SW 1271 (cell line): ENCODE measurements at regions not wholly inside any gene's neighbourhood (a gene's known extent, or its start where the extent isn't known, plus 50 kb on each side); places are given as distances from the start of the nearest gene placed in this dataset.
"Not testable (repeated sequence)": the region's sequence is repeated elsewhere in the genome, so short reads cannot be mapped to it uniquely, and the experiment has no call there.

ENCODE experiments used
- DNase-seq, 2 experiments: peaks; one replicate each; lab custom pipeline; 2025; lab: John Stamatoyannopoulos, UW

DNA sequence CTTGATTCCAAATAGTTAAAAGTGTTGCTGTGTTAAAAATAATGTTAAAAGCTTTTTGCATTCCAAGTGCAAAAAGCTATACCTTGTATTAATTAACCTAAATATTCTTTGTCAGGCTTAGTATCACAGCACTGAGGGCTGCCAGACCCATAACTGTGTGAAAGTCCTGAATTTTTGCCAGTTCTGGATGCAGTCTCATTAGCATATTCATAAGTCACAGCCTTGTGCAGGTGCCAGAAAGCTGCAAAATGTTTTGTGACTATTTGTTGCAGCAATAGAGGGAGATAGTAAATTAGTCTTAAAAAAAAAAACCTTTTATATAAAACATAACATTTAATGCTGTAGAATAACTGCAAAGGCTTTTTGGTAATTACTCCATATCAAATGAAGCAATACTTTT is 56.6 kb downstream of the SLITRK1 start:
- DNase-seq, result no peak

DNA sequence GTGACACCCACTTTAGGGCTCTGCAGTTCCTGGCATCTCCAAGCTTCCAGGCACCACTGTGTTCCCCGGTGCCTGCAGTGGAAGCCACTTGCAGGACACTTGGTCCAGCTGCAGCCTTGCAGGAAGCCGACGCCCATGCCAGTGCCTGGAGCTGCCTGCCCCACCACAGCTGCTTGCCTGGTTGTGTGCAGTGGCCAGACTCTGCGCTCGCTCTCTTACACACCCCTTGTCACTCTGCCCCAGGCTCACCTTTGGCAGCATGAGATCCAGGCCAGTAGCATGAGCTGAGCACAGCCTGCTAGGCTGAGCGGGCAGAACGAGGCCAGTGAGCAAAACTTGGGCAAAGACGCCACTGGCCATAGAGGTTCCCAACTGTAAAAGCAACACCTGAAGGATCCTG is 57.7 kb downstream of the SLITRK1 start:
- no peak for DNase-seq

DNA sequence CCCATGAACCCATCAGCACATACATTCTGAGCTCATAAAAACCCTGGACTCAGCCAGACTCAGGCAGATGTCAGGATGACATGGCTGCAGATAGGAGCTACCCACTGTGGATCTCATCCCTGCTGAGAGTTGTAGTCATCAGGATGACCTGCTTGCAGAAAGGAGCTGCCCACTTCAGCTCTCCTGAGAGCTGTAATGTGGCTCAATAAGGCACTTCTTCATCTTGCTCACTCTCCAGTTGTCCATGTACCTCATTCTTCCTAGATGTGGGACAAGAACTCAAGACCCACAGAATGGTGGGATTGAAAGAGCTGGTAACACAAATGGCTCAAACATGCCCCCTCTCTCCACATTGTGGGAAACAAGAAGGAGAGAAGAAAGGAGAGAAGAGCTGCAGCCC is 58.2 kb downstream of the SLITRK1 start:
- DNase-seq, result no peak

DNA sequence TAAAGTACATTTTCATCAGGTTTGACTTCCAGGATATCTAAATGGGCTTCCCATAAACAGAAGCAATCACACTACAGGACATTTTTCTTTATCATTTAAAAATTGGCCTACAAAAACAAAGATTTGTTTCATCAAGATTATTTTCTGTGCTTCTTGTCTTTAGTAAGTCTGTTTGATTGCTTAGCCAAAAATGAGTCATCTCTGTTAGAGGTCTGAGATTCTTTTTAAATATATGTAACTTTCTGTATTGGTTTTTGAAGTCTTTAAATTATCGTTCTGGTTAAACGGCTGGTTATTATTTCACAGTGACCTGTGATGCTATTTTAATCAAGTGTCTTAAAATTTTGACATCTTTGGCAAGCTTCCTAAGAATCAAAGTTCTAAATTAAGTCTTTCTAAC is 62.7 kb downstream of the SLITRK1 start:
- no peak for DNase-seq

DNA sequence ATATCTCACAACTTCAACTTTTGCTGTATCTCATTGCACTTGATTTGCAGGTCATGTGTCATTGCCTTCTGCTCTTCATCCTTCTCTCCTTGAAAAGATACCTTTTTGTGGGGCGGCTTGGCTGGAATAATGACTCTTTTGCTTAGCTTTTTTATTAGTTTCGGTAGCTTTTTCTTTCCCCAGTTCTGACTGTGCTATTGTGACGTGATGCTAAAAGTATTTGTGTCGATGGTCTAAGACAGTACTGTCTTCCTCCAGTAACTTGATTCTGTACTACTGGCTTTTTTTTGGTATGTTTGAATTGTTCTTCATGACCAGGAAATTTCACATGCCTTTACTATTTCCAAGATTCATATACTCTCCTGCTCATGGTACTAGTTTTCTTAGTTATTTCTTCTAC is 63.1 kb downstream of the SLITRK1 start:
- DNase-seq, result no peak

DNA sequence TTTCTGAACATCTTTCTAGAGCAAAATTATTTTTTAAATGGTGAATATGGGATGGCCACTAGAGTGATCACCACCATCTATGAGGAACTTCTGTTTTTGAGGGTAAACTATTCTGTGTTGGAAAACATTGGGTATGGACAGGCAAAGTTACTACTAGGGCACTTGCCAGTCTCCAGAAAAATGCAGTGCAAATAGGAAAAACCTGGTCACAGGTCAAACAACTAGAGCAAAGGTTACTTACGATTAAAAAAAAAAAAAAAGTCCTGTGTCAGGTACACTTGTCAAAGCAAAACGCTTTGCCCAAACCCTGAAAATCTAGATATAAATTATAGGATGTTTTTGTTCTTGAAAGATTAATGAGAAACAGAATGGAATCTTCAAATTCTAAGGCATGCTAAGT is 66.2 kb downstream of the SLITRK1 start:
- no peak for DNase-seq

DNA sequence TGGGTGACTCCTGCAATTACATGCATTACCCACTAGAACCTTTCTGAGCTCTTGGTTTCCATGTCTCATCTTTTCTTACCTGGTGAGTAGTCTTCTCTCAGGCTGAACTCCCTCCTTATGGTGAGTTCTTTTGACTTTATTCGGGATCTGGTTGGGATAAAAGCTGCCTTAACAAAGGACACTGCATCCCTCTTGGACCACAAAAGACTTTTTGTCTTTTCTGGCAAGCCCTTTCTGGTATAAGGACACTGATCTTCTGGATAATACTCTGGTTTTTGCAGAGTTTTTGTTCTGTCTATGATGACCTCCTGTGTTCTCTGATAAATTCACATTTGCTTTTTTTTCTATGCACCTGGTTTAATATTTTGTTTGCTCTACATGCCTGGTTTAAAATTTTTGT is 66.7 kb downstream of the SLITRK1 start:
- DNase-seq, result no peak

DNA sequence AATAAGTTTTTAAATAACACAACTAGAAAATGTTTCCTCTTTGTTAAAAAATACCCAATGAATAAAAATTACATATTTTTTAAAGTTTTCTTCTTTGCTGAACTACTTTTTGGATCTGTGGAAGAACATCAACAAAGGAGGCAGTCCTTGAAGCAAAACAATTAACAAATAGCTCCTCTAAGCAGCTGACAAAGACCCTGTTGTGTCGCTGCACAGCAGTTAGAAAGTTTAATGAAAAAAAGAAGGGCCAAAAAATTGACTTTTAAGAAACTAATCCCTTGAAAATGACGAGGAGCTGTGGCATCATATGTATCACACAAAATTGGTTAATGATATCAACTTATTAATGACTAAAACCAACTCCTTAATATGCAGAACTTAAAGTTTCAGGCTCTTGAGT is 72.1 kb downstream of the SLITRK1 start:
- no peak for DNase-seq

DNA sequence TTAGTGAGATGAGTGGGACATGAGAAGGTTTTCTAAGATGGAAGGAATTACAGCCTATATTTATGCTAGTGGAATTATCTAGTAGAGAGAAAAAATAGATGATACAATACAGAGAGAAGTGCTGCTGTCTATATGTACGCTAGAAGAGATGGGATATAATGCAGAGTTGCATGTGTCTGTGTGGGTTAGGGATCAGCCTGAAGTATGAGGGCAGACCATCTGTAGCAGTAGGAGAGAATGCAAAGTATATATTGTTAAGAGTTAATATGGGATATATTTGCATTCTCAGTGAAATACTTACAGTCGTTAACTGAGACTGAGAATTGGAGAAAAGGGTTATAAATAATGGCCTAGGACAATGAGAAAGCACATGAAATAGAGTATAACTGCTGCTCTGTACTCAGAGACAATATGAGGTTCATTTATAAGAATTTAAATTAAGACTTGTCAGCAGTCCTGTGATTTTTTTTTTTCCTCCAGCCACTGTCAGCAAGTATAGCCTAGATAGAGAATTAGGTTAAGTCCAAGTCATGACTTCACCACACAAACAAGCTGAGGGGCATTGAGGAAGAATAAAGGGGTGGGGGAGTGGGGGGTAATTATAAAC is 77.8 kb downstream of the SLITRK1 start:
- no peak for DNase-seq

DNA sequence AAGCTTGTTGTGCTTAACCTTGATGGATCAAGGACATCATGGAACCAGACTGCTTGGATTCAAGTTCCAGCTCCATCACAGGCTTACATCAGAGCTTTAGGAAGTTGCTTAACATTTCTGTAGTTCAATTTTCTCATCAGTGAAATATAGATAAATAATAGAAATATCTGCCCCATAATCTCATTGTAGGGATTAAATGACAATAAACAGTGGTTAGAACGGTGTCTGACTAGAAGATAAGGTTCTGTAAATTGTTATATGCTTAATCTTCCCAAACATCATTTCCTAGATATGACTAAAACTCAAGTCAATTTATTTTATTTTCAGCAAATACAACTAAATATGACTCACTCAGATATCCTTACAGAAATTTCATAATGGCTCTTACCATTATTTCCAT is 83.5 kb downstream of the SLITRK1 start:
- DNase-seq, result no peak

DNA sequence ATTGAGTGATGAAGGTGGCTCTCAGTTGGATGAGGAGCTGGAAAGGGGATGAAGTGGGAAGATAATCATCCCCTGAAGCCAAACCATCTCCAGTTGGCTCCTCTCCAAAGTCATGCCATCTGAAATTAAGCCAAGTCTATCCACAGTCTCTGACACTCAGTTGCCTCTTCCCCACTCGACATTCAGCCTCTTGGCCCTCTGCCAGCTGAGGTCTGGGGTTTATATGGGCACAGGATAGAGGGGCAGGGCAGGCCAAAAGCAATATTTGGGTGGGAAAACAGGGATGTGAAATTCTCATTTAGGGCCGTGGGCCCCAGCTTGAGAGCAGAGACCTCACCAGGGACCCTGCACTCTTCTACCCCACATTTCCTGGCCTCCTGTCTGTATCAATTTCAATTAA is 85.9 kb downstream of the SLITRK1 start:
- no peak for DNase-seq

DNA sequence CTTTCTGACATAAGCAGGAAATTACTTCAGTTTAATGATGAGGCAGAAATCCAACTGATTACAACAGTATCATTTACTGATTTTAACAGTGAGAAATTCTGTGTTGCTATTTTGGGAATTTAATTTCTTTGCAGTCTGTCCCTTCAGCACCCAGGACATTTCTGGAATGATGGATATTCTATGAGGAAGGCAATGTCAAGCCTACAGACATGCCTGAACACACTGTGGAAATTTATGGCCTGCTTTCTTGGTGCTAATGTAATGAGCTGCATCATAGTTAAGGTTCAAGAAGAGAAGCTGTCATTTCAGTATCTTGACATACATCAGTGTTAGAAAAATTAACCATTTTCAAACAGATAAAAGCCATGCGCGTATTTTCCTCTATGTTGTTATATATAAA is 87.7 kb downstream of the SLITRK1 start:
- no peak for DNase-seq

DNA sequence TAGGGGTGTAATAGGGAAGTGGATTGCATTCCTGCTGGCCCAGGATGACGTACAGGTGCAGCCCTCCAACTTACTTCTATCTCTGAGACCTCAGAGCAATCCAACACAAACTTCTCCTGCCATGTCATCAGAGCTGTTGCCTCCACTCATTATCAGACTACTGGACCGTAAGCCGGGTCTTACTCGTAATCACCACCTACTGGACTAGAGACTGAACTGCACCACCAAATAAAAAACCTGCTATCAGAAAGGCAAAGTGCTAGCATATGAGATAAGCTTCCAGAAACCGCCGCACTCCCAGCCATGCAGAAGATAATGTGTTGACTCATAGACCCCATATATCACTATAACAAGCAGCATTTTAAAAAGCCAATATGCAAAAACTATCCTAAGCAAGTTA is 102.0 kb downstream of the SLITRK1 start:
- no peak for DNase-seq

DNA sequence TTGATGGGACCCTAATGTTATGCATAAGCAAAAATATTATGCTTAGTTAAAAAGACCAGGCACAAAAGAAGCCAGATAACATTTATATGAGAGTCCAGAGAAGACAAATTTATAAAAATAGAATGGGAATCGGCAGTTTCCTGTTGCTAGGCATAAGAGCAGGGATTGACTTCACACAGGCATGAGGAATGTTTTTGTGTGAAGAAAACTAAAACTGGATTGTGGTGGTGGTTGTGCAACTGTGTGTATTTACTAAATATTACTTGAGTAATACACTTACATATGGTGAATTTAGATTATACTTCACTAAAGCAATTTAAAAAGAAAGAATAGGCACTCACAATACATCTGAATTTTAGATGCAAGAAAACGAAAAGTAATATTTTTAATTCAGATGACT is 108.3 kb downstream of the SLITRK1 start:
- DNase-seq, result no peak

DNA sequence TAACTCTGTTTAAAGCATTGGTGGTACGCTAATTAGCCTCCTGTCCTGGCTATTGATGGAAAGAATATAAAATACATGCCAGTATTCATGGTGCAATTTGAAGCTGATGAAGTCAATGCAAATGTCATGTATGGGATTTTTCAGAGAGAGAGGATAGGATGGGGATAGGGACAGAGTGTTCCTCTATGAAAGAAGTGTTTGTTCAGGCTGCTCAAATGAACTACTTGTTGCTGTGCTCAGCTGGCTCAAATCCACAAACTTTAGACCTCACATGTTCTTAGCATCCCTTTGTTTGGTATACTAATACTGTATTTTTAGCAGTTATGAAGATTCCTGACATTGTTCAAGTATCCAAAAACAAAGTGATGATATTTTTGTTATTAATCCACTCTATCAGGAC is 116.5 kb downstream of the SLITRK1 start:
- no peak for DNase-seq

DNA sequence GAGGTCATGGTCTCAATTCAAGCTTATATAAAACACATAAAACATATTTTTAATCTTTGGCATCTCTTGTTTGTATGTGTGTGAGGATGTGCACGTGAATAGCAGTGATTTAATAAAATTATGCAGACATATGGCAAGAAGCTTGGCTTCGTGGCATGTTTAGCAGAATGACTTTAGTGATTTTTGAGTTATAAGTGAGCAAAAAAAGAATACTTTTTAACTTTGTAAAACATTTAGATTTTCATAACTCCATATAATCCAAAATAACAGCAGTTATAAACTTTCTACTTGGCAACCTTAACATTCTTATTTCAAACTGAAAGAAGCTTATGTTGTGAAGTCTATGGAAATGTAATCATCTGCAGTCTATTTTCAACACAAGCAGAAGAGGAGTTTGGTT is 120.6 kb downstream of the SLITRK1 start:
- no peak for DNase-seq

DNA sequence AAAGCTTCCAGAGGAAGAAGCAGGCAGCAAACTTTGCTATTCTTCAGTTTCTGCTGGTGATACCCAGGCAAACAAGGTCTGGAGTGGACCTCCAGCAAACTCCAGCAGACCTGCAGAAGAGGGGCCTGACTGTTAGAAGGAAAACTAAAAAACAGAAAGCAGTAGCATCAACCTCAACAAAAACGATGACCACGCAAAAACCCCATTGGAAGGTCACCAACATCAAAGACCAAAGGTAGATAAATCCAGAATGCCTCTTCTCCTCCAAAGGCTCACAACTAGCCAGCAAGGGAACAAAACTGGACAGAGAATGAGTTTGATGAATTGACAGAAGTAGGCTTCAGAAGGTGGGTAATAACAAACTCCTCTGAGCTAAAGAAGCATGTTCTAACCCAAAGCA is 127.1 kb downstream of the SLITRK1 start:
- DNase-seq, result not testable (repeated sequence)

DNA sequence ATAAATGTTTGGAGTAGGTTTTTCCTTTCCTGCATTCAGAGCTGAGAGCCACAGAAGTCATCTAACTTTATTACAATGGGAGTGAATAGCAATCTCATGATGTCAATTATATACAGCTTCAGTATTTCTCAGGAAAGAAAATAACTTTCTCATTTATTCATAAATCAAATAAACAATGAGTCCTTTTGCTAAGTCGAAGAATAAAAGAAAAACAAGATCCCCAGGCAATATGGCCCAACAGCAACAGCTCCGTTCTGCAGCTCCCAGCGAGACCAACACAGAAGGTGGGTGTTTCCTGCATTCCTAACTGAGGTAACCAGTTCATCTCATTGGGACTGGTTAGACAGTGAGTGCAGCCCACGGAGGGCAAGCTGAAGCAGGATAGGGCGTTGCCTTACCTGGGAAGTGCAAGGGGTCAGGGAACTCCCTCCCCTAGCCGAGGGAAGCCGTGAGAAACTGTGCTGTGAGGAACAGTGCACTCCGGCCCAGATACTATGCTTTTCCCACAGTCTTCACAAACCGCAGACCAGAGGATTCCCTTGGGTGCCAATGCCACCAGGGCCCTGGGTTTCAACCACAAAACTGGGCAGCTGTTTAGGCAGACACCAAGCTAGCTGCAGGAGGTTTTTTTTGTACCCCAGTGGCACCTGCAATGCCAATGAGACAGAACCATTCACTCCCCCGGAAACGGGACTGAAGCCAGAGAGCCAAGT is 128.2 kb downstream of the SLITRK1 start:
- no peak for DNase-seq

DNA sequence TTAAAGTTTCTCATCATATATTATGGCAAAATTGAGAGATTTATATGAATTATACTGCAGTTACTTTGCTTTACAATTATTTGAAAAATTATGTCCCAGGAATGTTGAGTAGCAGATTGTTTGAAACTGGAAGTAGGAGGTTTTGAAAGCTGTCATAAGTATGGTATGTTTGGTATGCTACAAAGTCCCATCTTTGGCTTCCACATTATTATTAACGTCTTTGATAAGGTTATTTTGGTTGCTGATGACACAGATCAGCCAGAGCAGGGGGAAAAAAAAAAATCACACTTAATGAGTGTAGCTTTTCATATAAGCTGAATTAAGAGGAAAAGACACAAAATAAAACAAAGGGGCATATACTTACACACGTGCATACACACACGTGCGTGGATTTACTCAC is 130.1 kb downstream of the SLITRK1 start:
- DNase-seq, result peak in 1 of 2 experiments; percentile 25

DNA sequence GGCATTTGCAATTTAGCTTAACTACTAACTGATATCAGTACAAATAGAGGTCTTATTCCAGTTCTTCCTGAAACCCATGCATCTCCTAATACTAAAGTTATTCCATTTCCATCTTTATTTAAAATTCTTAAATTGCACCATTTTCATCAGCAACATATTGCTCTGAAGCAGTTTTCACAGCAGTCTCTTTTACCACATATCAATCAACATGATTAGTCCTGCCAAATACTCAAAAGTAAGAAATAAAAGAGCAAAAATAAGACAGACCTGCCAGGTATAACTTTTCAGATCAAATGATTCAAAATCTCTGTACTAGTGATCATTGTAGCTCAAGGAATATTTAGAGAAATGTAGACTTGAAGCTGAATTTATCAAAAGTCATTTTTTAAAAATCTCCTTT is 141.7 kb downstream of the SLITRK1 start:
- DNase-seq, result no peak

DNA sequence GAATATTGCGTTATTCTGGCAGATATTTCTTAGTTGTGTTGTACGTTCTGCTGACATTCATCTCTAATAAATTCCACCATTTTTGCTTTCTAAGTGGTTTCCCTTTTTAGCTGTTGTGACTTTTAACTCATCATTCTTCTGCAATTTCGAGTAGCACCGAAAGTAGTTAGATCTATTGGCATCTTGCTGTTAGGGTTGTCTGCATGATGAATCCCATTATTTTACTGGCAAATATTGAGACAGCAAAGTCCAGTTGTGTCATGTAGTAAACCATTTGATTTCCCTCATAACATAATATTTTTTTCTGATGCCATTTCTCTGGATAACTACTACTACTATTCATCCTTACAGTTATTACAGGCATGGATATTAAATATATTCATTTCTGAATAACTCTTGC is 143.9 kb downstream of the SLITRK1 start:
- no peak for DNase-seq

DNA sequence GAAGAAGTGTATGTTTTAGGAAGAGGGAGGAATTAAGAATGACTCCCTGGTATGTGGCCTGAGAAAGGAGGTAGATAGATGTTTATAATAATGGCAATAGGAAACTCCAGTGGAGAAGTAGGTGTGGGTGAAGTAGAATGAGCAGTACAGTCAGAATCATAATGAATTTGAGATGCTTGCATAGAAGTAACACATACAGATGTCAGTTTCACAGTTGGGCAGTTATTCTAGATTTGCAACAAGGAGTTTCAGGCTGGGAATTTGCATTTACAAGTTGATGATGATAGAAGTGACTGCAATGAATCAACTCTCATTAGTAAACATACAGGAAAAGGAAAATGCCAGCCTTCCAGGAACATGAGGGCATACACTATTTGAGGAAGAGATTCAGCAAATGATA is 149.0 kb downstream of the SLITRK1 start:
- DNase-seq, result no peak

DNA sequence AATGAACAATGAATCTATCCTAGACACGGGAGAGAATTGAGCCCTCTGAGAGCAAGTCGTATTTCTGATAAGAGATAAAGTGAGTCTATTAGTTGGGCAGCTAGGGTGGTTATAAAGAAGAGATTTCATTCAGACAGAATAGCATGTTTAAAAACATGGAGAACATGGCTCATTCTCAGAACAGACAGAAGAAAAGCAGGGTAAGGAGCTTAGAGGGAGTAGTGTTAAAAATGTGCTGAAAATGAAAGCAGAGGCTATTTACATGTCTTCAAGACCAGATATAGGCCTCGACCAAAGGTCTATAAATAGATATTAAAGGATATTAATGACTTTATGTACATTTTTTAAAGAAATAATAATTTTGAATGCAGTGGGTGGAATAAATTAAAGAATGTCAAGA is 149.5 kb downstream of the SLITRK1 start:
- no peak for DNase-seq

DNA sequence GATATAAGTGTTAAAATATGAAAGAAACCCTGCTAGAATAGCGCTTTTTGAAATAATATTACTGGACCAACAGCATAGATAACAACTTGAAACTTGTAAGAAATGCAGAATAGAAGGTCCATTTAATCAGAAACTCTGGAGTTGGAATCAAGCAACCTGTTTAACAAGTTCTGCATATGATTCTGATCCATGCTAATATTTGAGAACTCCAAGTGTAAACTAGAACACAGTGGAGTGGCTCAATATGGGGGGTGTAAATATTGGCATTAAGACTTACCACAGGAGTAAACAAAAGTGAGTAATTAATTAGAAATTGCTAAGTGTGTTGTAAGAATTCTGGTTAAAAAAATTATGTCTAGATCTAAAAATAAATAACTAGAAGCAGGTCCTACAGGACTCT is 151.2 kb downstream of the SLITRK1 start:
- DNase-seq, result no peak
